ENCODE measurements at regions not wholly inside any gene's neighbourhood (a gene's known extent, or its start where the extent isn't known, plus 50 kb on each side); places are given as distances from the start of the nearest gene placed in this dataset.
"Not testable (repeated sequence)": the region's sequence is repeated elsewhere in the genome, so short reads cannot be mapped to it uniquely, and the experiment has no call there.

GRCh38 chr2:63738019-63738418 is 103.7 kb upstream of the UGP2 start:
- DNase-seq = no peak
- H3K36me3 Mint-ChIP-seq (ENCODE audit: low read depth) = no peaks in the 10 kb centered on the region
- peaks cover 75% of the 10 kb centered on the region for H3K4me1 Mint-ChIP-seq (ENCODE audit: low read depth)
- TF ChIP-seq CTCF (IDR thresholded peaks at IDR 0.05) = no peak
- H3K27ac Mint-ChIP-seq = peak overlapping the region; percentile 72
- no peaks in the 10 kb centered on the region for H3K9me3 Mint-ChIP-seq
- H3K4me3 Mint-ChIP-seq = peak overlapping the region; percentile 13; the same call in 1 of the 2 replicates
- no peaks in the 10 kb centered on the region for H3K27me3 Mint-ChIP-seq (ENCODE audit: insufficient read depth)

- not testable (repeated sequence) for H3K9me3 Mint-ChIP-seq; H3K27ac Mint-ChIP-seq; H3K4me3 Mint-ChIP-seq; DNase-seq; H3K27me3 Mint-ChIP-seq (ENCODE audit: insufficient read depth); H3K36me3 Mint-ChIP-seq (ENCODE audit: low read depth)
- peaks cover 83% of the 10 kb centered on the region for H3K4me1 Mint-ChIP-seq (ENCODE audit: low read depth)
Measured at GRCh38 chr2:63739180-63739579, 102.5 kb upstream of the UGP2 start.

- Mint-ChIP-seq H3K9me3 (no peaks in the 10 kb centered on the region), H3K4me3 (no peak overlapping the region), H3K27me3 (ENCODE audit: insufficient read depth) (no peaks in the 10 kb centered on the region), H3K27ac (no peak overlapping the region), H3K36me3 (ENCODE audit: low read depth) (no peaks in the 10 kb centered on the region), H3K4me1 (ENCODE audit: low read depth) (peaks cover 81% of the 10 kb centered on the region)
- no peak for TF ChIP-seq CTCF (IDR thresholded peaks at IDR 0.05)
- no peak for DNase-seq
Measured at GRCh38 chr2:63740020-63740419, 101.7 kb upstream of the UGP2 start.

GRCh38 chr2:63740943-63741342 is 100.8 kb upstream of the UGP2 start:
- Mint-ChIP-seq H3K4me1 (ENCODE audit: low read depth) (peaks cover 72% of the 10 kb centered on the region), H3K9me3 (no peaks in the 10 kb centered on the region), H3K36me3 (ENCODE audit: low read depth) (no peaks in the 10 kb centered on the region), H3K27me3 (ENCODE audit: insufficient read depth) (no peaks in the 10 kb centered on the region), H3K27ac (peak overlapping the region; percentile 32; the same call in 1 of the 2 replicates), H3K4me3 (no peak overlapping the region; the same call in 1 of the 2 replicates)
- no peak for TF ChIP-seq CTCF (IDR thresholded peaks at IDR 0.05)
- DNase-seq = peak; percentile 15

GRCh38 chr2:63741884-63742579 is 99.7 kb upstream of the UGP2 start:
- Mint-ChIP-seq H3K4me1 (ENCODE audit: low read depth) (peaks cover 61% of the 10 kb centered on the region), H3K9me3 (peaks cover 5% of the 10 kb centered on the region), H3K4me3 (peak overlapping the region; percentile 64), H3K27ac (peak overlapping the region; percentile 40), H3K27me3 (ENCODE audit: insufficient read depth) (no peaks in the 10 kb centered on the region), H3K36me3 (ENCODE audit: low read depth) (peaks cover 5% of the 10 kb centered on the region)
- no peak for TF ChIP-seq CTCF (IDR thresholded peaks at IDR 0.05)
- DNase-seq = peak; percentile 39

- no peaks in the 10 kb centered on the region for H3K27me3 Mint-ChIP-seq (ENCODE audit: insufficient read depth)
- no peak for TF ChIP-seq CTCF (IDR thresholded peaks at IDR 0.05)
- DNase-seq = no peak
- peaks cover 55% of the 10 kb centered on the region for H3K4me1 Mint-ChIP-seq (ENCODE audit: low read depth)
- H3K9me3 Mint-ChIP-seq = peaks cover 5% of the 10 kb centered on the region
- H3K4me3 Mint-ChIP-seq = no peak overlapping the region
- peaks cover 9% of the 10 kb centered on the region for H3K36me3 Mint-ChIP-seq (ENCODE audit: low read depth)
- H3K27ac Mint-ChIP-seq = no peak overlapping the region
Measured at GRCh38 chr2:63742580-63742976, 99.1 kb upstream of the UGP2 start.

All from HFFc6 (cell line).